HEK293 (cell line): ENCODE measurements at regions not wholly inside any gene's neighbourhood (a gene's known extent, or its start where the extent isn't known, plus 50 kb on each side); places are given as distances from the start of the nearest gene placed in this dataset.

Experiments used
- CTCF ChIA-PET: fragments of 350-600 bp; formaldehyde crosslinking; extraction: SDS; loops from one replicate; lab custom pipeline; 2021; ENCODE audit warnings: antibody characterized with exemption; lab: Yijun Ruan, JAX
- POLR2A ChIA-PET: fragments of 300-600 bp; formaldehyde crosslinking; extraction: SDS; loops from one replicate; lab custom pipeline; 2020; ENCODE audit warnings: antibody characterized with exemption, inconsistent platforms; lab: Yijun Ruan, JAX
- H3K27ac ChIP-seq: fragments of 200-500 bp; sonication (Bioruptor generic); 2 replicates; pipeline ENCODE4 v1.5.1; 2014; ENCODE audit warnings: low read depth, low read length, control low read depth, inconsistent platforms; ENCODE audit errors: extremely low read depth
- H3K36me3 ChIP-seq, 2 experiments: fragments of 200-500 bp in 1 of 2; sonication (Bioruptor generic) in 1 of 2; 1 replicate in 1 of 2; 2 replicates in 1 of 2; pipeline ENCODE4 v1.5.1; 2014 to 2017; ENCODE audit warnings: inconsistent platforms in 2 of 2, low read length in 2 of 2; ENCODE audit not compliant: control insufficient read depth in 2 of 2, insufficient read depth in 1 of 2
- H3K4me1 ChIP-seq: fragments of 200-500 bp; sonication (Bioruptor generic); 2 replicates; pipeline ENCODE4 v1.5.1; 2014; ENCODE audit warnings: mild to moderate bottlenecking, low read length, inconsistent platforms; ENCODE audit not compliant: control insufficient read depth, insufficient read depth
- H3K4me3 ChIP-seq: 2 replicates; pipeline ENCODE4 v1.5.1; 2011; ENCODE audit warnings: low read depth, mild to moderate bottlenecking, control low read depth, low read length, moderate library complexity
- H3K9me3 ChIP-seq: fragments of 200-500 bp; sonication (Bioruptor generic); 2 replicates; pipeline ENCODE4 v1.5.1; 2014; ENCODE audit warnings: low read depth, low read length, inconsistent platforms; ENCODE audit not compliant: control insufficient read depth, insufficient read depth
- GLIS2 ChIP-seq: fragments of 450-650 bp; formaldehyde crosslinking; IDR thresholded peaks from 2 replicates; pipeline ENCODE4 v1.5.1; 2016; ENCODE audit warnings: missing biosample characterization, missing genetic modification characterization
- KLF16 ChIP-seq: fragments of 450-650 bp; formaldehyde crosslinking; IDR thresholded peaks from 2 replicates; pipeline ENCODE4 v1.5.1; 2017; ENCODE audit warnings: missing biosample characterization, missing genetic modification characterization
- ZBTB48 ChIP-seq: fragments of 450-650 bp; formaldehyde crosslinking; IDR thresholded peaks from 2 replicates; pipeline ENCODE4 v1.5.1; 2016; ENCODE audit warnings: missing biosample characterization, missing genetic modification characterization
- ZNF202 ChIP-seq: fragments of 450-650 bp; formaldehyde crosslinking; IDR thresholded peaks from 2 replicates; pipeline ENCODE4 v1.5.1; 2016; ENCODE audit warnings: missing biosample characterization, missing genetic modification characterization, borderline replicate concordance
- ZNF23 ChIP-seq: fragments of 450-650 bp; formaldehyde crosslinking; IDR thresholded peaks from 2 replicates; pipeline ENCODE4 v1.5.1; 2016; ENCODE audit warnings: missing biosample characterization, missing genetic modification characterization, borderline replicate concordance
- ZNF248 ChIP-seq: fragments of 450-650 bp; formaldehyde crosslinking; IDR thresholded peaks from 2 replicates; pipeline ENCODE4 v1.5.1; 2017; ENCODE audit warnings: missing biosample characterization, missing genetic modification characterization
- ZNF266 ChIP-seq: fragments of 450-650 bp; formaldehyde crosslinking; IDR thresholded peaks from 2 replicates; pipeline ENCODE4 v1.5.1; 2016; ENCODE audit warnings: missing biosample characterization, missing genetic modification characterization, low read depth
- ZNF341 ChIP-seq: fragments of 450-650 bp; formaldehyde crosslinking; IDR thresholded peaks from 2 replicates; pipeline ENCODE4; 2016; ENCODE audit warnings: low read depth, missing biosample characterization, missing genetic modification characterization
- ZNF366 ChIP-seq: fragments of 450-650 bp; formaldehyde crosslinking; conservative IDR thresholded peaks from 2 replicates; pipeline ENCODE4 v1.5.1; 2016; ENCODE audit warnings: missing biosample characterization, missing genetic modification characterization
- ZNF433 ChIP-seq: fragments of 450-650 bp; formaldehyde crosslinking; IDR thresholded peaks from 2 replicates; pipeline ENCODE4 v1.5.1; 2016; ENCODE audit warnings: missing biosample characterization, missing genetic modification characterization, low read depth
- ZNF514 ChIP-seq: fragments of 450-650 bp; formaldehyde crosslinking; IDR thresholded peaks from 2 replicates; pipeline ENCODE4 v1.5.1; 2016; ENCODE audit warnings: missing biosample characterization, missing genetic modification characterization
- ZNF544 ChIP-seq: fragments of 450-650 bp; formaldehyde crosslinking; IDR thresholded peaks from 2 replicates; pipeline ENCODE4 v1.5.0; 2017; ENCODE audit warnings: missing biosample characterization, missing genetic modification characterization
- ZNF560 ChIP-seq: fragments of 450-650 bp; formaldehyde crosslinking; IDR thresholded peaks from 2 replicates; pipeline ENCODE4 v1.5.1; 2017; ENCODE audit warnings: missing biosample characterization, missing genetic modification characterization, borderline replicate concordance
- ZNF701 ChIP-seq: fragments of 450-650 bp; formaldehyde crosslinking; IDR thresholded peaks from 2 replicates; pipeline ENCODE4 v1.5.1; 2016; ENCODE audit warnings: missing biosample characterization, missing genetic modification characterization
- TF ChIP-seq, protein P1 (sequence below): fragments of 450-650 bp; formaldehyde crosslinking; IDR thresholded peaks from 2 replicates; pipeline ENCODE4 v1.5.1; 2016; ENCODE audit warnings: missing biosample characterization, missing genetic modification characterization
- TF ChIP-seq, protein P2 (sequence below): fragments of 450-650 bp; formaldehyde crosslinking; IDR thresholded peaks from 2 replicates; pipeline ENCODE4 v1.5.0; 2017; ENCODE audit warnings: missing biosample characterization, missing genetic modification characterization, borderline replicate concordance

DNA sequence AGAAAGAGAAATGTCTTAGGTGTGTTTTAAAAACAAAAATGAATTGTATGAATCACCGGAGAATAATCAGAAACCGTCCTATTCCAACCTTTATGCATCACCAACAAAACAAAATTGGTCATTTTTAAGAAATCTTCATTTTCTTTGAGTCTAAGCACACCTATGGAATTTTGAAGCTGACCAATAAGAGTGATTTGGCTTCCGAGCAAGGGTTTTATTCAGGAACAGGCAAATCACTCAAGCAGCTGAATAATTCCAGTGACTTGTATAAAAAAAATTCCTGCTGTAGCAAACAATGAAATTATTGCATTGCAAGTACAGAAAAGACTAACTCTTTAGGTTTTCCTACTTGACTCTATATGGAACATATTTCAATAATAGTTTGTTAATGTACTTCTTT is 83.8 kb upstream of the FNDC3B start:
- no peaks in the 10 kb centered on the region for H3K36me3 ChIP-seq
- ChIA-PET POLR2A (no interaction called here), CTCF (no interaction called here)
- H3K27ac ChIP-seq: no peak overlapping the region
- H3K9me3 ChIP-seq: no peaks in the 10 kb centered on the region
- no peaks in the 10 kb centered on the region for H3K4me1 ChIP-seq
- TF ChIP-seq ZNF701 (no peak), ZNF23 (tag by site-specific recombination) (no peak), ZNF341 (tag by site-specific recombination) (no peak), ZNF248 (no peak)
- no peak overlapping the region for H3K4me3 ChIP-seq

DNA sequence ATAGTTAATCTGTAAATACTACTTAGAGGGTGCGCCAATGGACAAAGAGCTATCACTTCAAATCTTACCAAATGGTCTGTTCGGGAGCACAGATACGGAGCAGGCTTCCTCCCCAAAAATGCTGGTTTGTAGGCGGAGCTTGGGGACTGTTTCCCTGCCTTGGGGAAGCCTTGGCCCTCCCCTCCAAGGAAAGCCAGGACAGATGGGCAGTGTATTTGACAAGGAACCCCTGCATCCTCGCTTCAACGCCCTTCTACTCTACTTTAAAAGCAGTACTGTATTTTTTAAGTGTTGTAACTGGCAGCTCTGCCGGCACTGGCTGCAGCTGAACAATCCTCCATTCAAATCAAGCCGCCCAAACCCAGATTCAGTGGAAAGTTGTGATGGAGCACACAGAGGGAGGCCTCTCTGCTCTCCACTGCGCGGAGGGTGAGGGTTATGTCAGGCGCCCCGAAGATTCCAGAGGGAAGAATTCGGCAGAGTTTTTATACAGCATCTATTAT is 83.1 kb upstream of the FNDC3B start:
- ChIA-PET CTCF (interaction anchor here (0.5 kb wide), 1 partner anchor 101 kb away, joined by 4 read pairs; no protein-coding TSS in a partner anchor), POLR2A (no interaction called here)
- no peak overlapping the region for H3K27ac ChIP-seq
- TF ChIP-seq ZNF433: no peak
- TF ChIP-seq ZNF23 (tag by site-specific recombination): no peak
- no peak for TF ChIP-seq ZBTB48 (tag by site-specific recombination)
- no peak for TF ChIP-seq ZNF560 (tag by site-specific recombination)
- TF ChIP-seq ZNF544: no peak
- no peak for TF ChIP-seq ZNF202
- TF ChIP-seq ZNF514: no peak
- TF ChIP-seq, protein P1, sequence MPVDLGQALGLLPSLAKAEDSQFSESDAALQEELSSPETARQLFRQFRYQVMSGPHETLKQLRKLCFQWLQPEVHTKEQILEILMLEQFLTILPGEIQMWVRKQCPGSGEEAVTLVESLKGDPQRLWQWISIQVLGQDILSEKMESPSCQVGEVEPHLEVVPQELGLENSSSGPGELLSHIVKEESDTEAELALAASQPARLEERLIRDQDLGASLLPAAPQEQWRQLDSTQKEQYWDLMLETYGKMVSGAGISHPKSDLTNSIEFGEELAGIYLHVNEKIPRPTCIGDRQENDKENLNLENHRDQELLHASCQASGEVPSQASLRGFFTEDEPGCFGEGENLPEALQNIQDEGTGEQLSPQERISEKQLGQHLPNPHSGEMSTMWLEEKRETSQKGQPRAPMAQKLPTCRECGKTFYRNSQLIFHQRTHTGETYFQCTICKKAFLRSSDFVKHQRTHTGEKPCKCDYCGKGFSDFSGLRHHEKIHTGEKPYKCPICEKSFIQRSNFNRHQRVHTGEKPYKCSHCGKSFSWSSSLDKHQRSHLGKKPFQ (tag by site-specific recombination): no peak
- TF ChIP-seq, protein P2, sequence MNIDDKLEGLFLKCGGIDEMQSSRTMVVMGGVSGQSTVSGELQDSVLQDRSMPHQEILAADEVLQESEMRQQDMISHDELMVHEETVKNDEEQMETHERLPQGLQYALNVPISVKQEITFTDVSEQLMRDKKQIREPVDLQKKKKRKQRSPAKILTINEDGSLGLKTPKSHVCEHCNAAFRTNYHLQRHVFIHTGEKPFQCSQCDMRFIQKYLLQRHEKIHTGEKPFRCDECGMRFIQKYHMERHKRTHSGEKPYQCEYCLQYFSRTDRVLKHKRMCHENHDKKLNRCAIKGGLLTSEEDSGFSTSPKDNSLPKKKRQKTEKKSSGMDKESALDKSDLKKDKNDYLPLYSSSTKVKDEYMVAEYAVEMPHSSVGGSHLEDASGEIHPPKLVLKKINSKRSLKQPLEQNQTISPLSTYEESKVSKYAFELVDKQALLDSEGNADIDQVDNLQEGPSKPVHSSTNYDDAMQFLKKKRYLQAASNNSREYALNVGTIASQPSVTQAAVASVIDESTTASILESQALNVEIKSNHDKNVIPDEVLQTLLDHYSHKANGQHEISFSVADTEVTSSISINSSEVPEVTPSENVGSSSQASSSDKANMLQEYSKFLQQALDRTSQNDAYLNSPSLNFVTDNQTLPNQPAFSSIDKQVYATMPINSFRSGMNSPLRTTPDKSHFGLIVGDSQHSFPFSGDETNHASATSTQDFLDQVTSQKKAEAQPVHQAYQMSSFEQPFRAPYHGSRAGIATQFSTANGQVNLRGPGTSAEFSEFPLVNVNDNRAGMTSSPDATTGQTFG (tag by site-specific recombination): no peak
- TF ChIP-seq ZNF266 (tag by site-specific recombination): no peak
- TF ChIP-seq ZNF366 (tag by site-specific recombination): no peak
- TF ChIP-seq GLIS2: no peak
- H3K4me1 ChIP-seq: no peaks in the 10 kb centered on the region
- no peaks in the 10 kb centered on the region for H3K9me3 ChIP-seq
- H3K4me3 ChIP-seq: no peak overlapping the region
- no peaks in the 10 kb centered on the region for H3K36me3 ChIP-seq

GRCh38 chr3:171956705-171957104 is 82.7 kb upstream of the FNDC3B start:
- H3K36me3 ChIP-seq: no peaks in the 10 kb centered on the region
- H3K4me3 ChIP-seq: no peak overlapping the region
- POLR2A ChIA-PET: no interaction called here
- no peak overlapping the region for H3K27ac ChIP-seq
- CTCF ChIA-PET: interaction anchor here (0.5 kb wide), 1 partner anchor 101 kb away, joined by 4 read pairs; no protein-coding TSS in a partner anchor
- H3K4me1 ChIP-seq: no peaks in the 10 kb centered on the region
- no peak for TF ChIP-seq KLF16 (tag by site-specific recombination)
- no peaks in the 10 kb centered on the region for H3K9me3 ChIP-seq
